ENCODE measurements at regions not wholly inside any gene's neighbourhood (a gene's known extent, or its start where the extent isn't known, plus 50 kb on each side); places are given as distances from the start of the nearest gene placed in this dataset.

GRCh38 chr4:19879330-19879729 is 372.4 kb upstream of the SLIT2 start:
- no peak for DNase-seq

- no peak for DNase-seq
Observed at GRCh38 chr4:19857991-19858390, 393.7 kb upstream of the SLIT2 start.

- DNase-seq: peak; percentile 27
Observed at GRCh38 chr4:19857380-19857779, 394.3 kb upstream of the SLIT2 start.

- no peak for DNase-seq
Observed at GRCh38 chr4:19850909-19851308, 400.8 kb upstream of the SLIT2 start.

GRCh38 chr4:19844446-19844845 is 407.3 kb upstream of the SLIT2 start:
- no peak for DNase-seq

- DNase-seq: no peak
Observed at GRCh38 chr4:19842471-19842870, 409.2 kb upstream of the SLIT2 start.

GRCh38 chr4:19838858-19839257 is 412.8 kb upstream of the SLIT2 start:
- DNase-seq: no peak

- no peak for DNase-seq
Observed at GRCh38 chr4:19835429-19835828, 416.3 kb upstream of the SLIT2 start.

GRCh38 chr4:19832411-19832810 is 419.3 kb upstream of the SLIT2 start:
- DNase-seq: no peak

- DNase-seq: no peak
Observed at GRCh38 chr4:19831644-19832285, 419.9 kb upstream of the SLIT2 start.

GRCh38 chr4:19829101-19829500 is 422.6 kb upstream of the SLIT2 start:
- no peak for DNase-seq

GRCh38 chr4:19823781-19824180 is 427.9 kb upstream of the SLIT2 start:
- DNase-seq: no peak

GRCh38 chr4:19819737-19820136 is 432.0 kb upstream of the SLIT2 start:
- DNase-seq: no peak

GRCh38 chr4:19809989-19810388 is 441.7 kb upstream of the SLIT2 start:
- no peak for DNase-seq

GRCh38 chr4:19807505-19807904 is 444.2 kb upstream of the SLIT2 start:
- peak; percentile 19 for DNase-seq

- no peak for DNase-seq
Observed at GRCh38 chr4:19806865-19807264, 444.8 kb upstream of the SLIT2 start.

GRCh38 chr4:19803406-19803805 is 448.3 kb upstream of the SLIT2 start:
- DNase-seq: no peak

GRCh38 chr4:19793831-19794230 is 457.9 kb upstream of the SLIT2 start:
- no peak for DNase-seq

- DNase-seq: no peak
Observed at GRCh38 chr4:19791422-19792123, 460.1 kb upstream of the SLIT2 start.

GRCh38 chr4:19786616-19787015 is 465.1 kb upstream of the SLIT2 start:
- DNase-seq: no peak

GRCh38 chr4:19783667-19784223 is 468.0 kb upstream of the SLIT2 start:
- no peak for DNase-seq

- no peak for DNase-seq
Observed at GRCh38 chr4:19780871-19781270, 470.8 kb upstream of the SLIT2 start.

- DNase-seq: no peak
Observed at GRCh38 chr4:19776929-19777328, 474.8 kb upstream of the SLIT2 start.

- no peak for DNase-seq
Observed at GRCh38 chr4:19776021-19776459, 475.7 kb upstream of the SLIT2 start.
